Activated naive CD8-positive, alpha-beta T cell treated with anti-CD3 and anti-CD28 coated beads for 36 hours (primary cell): ENCODE measurements at regions not wholly inside any gene's neighbourhood (a gene's known extent, or its start where the extent isn't known, plus 50 kb on each side); places are given as distances from the start of the nearest gene placed in this dataset.
A peak's percentile ranks its signal among the peaks of the same experiment; 100 is the strongest.
"Not testable (repeated sequence)": the region's sequence is repeated elsewhere in the genome, so short reads cannot be mapped to it uniquely, and the experiment has no call there.

Source experiments
- DNase-seq: peaks from one replicate; pipeline ENCODE4 v3.0.0; 2021
- H3K27ac Mint-ChIP-seq: one replicate; pipeline ENCODE4 v1.8.0; 2022; ENCODE audit warnings: mild to moderate bottlenecking, moderate library complexity, mixed read lengths
- H3K27me3 Mint-ChIP-seq: one replicate; pipeline ENCODE4 v1.8.0; 2022; ENCODE audit warnings: mild to moderate bottlenecking, mixed read lengths
- H3K36me3 Mint-ChIP-seq: one replicate; pipeline ENCODE4 v1.8.0; 2021; ENCODE audit warnings: mild to moderate bottlenecking, mixed read lengths
- H3K4me1 Mint-ChIP-seq: one replicate; pipeline ENCODE4 v1.8.0; 2021; ENCODE audit warnings: mixed read lengths
- H3K4me3 Mint-ChIP-seq: one replicate; pipeline ENCODE4 v1.8.0; 2022; ENCODE audit warnings: mild to moderate bottlenecking, moderate library complexity, mixed read lengths
- H3K9me3 Mint-ChIP-seq: one replicate; pipeline ENCODE4 v1.8.0; 2022; ENCODE audit warnings: mixed read lengths

DNA sequence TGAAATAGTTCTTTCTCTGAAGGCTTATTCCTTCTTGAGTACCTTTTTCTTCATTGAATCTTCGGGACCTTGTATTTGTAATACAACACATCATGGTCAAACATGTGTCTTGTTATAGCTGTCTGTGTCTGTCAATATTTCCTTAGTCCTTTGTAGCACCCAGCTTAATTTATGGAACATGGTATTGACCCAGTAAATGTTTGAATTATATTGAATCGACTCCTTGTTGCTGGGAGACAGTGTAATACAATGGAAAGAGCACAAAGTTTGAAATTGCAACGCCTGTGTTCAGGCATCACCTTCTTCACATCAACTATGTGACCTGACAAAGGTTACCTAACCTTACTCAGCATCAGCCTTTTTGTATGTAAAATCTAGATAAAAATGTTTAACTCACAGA is 267.2 kb upstream of the CYRIA start:
- Mint-ChIP-seq H3K36me3 (no peaks in the 10 kb centered on the region), H3K27me3 (no peaks in the 10 kb centered on the region), H3K9me3 (no peaks in the 10 kb centered on the region), H3K27ac (no peak overlapping the region), H3K4me3 (no peak overlapping the region), H3K4me1 (no peaks in the 10 kb centered on the region)
- DNase-seq: no peak

DNA sequence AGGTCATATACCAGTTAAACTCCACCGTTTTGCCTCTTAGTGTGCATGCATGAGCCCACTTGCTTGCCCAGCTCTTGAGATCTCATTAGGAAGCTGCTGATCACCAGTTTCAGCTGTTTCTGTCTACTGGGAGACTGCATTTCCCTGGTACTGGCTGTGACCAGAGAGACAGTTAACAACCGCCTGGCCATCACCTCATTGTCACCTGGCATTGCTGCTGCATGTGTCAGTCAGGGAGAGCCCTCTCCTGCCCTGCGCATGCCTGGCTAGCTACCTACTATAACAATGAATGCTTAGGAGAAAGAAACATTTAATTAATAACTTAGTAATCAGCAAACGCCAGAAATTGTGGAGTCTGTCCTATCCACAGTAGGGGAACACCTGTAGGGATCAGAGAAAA is 265.8 kb upstream of the CYRIA start:
- Mint-ChIP-seq H3K27ac (no peak overlapping the region), H3K36me3 (no peaks in the 10 kb centered on the region), H3K9me3 (no peaks in the 10 kb centered on the region), H3K4me3 (no peak overlapping the region), H3K4me1 (no peaks in the 10 kb centered on the region), H3K27me3 (no peaks in the 10 kb centered on the region)
- DNase-seq: no peak

DNA sequence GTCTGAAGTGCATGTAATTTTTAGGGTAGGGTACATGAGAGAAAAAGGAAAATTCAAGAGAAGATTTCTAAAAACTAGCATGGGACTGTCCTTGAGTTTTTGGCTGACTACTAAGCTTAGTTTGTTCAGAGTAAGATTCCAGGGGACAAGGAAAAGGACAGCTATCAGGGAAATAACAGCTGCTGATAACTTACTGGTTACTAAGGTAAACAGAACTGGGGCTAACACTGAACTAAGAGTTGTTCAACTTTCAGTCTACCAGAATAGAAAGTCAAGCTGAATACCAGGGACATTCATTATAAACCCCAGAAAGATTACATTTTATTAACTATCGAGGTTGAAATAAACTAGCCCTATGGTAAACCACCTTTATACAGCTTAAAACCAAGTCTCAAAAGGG is 261.8 kb upstream of the CYRIA start:
- Mint-ChIP-seq H3K9me3 (no peaks in the 10 kb centered on the region), H3K4me1 (no peaks in the 10 kb centered on the region), H3K36me3 (no peaks in the 10 kb centered on the region), H3K4me3 (no peak overlapping the region), H3K27me3 (no peaks in the 10 kb centered on the region), H3K27ac (no peak overlapping the region)
- DNase-seq: no peak

DNA sequence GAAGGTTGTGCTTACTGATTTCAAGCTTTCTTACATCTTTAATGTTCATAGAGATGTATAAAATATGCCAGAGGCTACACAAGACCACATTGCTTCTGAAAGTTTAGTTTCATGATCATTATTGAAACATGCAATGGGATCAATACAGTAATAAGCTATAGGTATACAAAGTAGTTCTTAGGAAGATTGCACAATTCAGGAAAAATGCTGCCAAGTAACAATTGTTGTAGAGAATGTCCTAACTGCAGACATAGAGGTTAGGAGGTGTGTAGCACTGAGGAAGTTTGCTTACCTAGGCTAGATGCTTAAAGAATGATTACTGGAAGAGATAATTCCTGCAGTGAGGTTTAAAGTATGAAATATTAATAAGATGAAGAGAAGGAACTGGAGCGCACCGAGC is 259.5 kb upstream of the CYRIA start:
- Mint-ChIP-seq H3K27me3 (no peaks in the 10 kb centered on the region), H3K27ac (no peak overlapping the region), H3K9me3 (no peaks in the 10 kb centered on the region), H3K4me3 (no peak overlapping the region), H3K4me1 (no peaks in the 10 kb centered on the region), H3K36me3 (no peaks in the 10 kb centered on the region)
- no peak for DNase-seq

DNA sequence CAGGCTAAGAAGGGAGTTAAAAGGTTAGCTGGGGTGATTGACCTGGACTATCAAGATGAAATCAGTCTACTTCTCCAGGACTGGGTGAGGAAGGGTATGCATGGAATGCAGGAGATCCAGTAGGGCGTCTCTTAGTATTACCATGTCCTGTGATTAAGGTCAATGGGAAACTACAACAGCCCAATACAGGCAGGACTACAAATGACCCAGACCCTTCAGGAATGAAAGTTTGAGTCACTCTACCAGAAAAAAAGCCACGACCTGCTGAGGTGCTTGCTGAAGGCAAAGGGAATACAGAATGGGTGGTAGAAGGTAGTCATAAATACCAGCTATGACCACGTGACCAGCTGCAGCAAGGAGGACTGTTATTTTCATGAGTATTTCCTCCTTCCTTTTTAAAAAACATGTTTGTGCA is 249.7 kb upstream of the CYRIA start:
- DNase-seq, H3K27ac Mint-ChIP-seq, H3K36me3 Mint-ChIP-seq, H3K9me3 Mint-ChIP-seq, H3K4me1 Mint-ChIP-seq, H3K27me3 Mint-ChIP-seq, H3K4me3 Mint-ChIP-seq: not testable (repeated sequence)

DNA sequence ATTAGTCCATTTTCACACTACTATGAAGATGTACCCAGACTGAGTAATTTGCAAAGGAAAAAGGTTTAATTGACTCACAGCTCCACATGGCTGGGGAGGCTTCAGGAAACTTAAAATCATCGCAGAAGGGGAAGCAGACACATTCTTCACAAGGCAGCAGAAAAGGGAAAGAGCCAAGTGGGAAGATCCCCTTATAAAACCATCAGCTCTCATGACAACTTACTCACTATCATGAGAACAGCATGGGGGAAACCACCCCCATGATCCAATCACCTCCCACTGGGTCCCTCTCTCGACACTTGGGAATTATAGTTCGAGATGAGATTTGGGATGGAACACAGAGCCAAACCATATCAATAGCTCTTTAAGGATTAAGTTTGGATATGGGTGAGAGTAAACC is 246.1 kb upstream of the CYRIA start:
- H3K9me3 Mint-ChIP-seq: no peaks in the 10 kb centered on the region
- no peak for DNase-seq
- H3K4me3 Mint-ChIP-seq: no peak overlapping the region
- H3K27ac Mint-ChIP-seq: no peak overlapping the region
- H3K36me3 Mint-ChIP-seq: no peaks in the 10 kb centered on the region
- no peaks in the 10 kb centered on the region for H3K4me1 Mint-ChIP-seq
- no peaks in the 10 kb centered on the region for H3K27me3 Mint-ChIP-seq

DNA sequence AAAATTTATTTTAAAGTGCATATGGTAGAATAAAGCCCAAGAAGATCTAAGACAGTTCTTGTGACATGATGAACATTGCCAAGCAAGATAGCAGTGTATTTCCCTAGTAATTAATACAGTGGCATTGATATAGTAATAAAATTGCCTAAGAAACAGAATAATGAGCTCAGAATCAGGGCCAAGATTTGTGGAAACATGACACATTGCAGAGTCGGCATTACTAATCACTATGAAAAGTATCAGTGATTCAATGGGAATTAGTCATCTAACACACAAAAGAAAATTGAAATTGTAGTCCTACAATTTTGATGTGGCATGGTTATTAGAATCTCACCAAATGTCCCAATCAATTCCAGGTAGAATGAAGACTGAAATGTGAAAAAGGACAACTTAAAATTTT is 243.0 kb upstream of the CYRIA start:
- H3K36me3 Mint-ChIP-seq: no peaks in the 10 kb centered on the region
- H3K27me3 Mint-ChIP-seq: no peaks in the 10 kb centered on the region
- H3K4me3 Mint-ChIP-seq: no peak overlapping the region
- no peaks in the 10 kb centered on the region for H3K4me1 Mint-ChIP-seq
- H3K9me3 Mint-ChIP-seq: peaks cover 2% of the 10 kb centered on the region
- no peak overlapping the region for H3K27ac Mint-ChIP-seq
- no peak for DNase-seq

DNA sequence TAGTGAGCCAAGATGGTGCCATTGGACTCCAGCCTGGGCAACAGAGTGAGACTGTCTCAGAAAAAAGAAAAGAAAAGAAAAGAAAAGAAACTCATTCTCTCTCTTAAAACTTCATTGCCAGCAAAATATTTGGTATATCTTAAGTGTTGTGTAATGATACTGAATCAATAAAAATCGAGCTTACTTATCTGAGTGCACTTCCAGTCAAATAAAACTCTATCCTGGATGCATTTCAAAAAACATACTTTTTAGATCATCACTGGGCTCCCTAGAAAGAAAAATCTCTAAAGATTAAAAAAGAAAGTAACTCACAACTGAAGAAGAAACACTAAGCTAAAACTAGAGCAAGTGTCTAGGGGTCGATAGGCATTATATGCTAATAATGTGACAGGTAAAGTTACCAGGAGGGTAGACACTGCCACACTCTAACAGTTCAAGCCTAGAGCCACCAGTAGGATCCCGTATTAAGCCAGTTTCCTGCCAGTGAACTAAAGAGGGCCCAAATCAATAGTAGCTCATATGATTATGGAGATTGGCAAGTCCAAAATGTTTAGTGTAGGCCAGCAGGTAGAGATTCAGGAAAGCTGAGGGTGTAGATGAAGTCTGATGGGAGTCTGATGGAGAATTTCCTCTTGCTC is 242.1 kb upstream of the CYRIA start:
- Mint-ChIP-seq H3K27me3 (no peaks in the 10 kb centered on the region), H3K27ac (no peak overlapping the region), H3K4me1 (no peaks in the 10 kb centered on the region), H3K36me3 (no peaks in the 10 kb centered on the region), H3K4me3 (no peak overlapping the region), H3K9me3 (peaks cover 2% of the 10 kb centered on the region)
- no peak for DNase-seq

DNA sequence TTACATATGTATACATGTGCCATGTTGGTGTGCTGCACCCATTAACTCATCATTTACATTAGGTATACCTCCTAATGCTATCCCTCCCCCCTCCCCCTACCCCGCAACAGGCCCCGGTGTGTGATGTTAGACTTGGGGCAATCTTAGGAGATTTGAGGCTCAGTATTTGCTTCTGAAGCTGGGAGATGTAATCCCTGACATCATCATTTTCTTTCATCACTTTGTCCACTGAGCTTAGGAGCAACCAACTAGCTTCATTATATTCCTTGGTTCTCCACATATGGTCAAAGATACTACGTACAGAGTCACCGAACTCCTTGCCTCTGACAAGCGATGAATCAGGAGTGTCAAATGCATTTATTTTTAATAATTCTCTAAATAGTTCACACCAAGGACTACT is 239.7 kb upstream of the CYRIA start:
- not testable (repeated sequence) for H3K27ac Mint-ChIP-seq, H3K36me3 Mint-ChIP-seq, H3K4me3 Mint-ChIP-seq, H3K9me3 Mint-ChIP-seq, H3K27me3 Mint-ChIP-seq, H3K4me1 Mint-ChIP-seq, DNase-seq

DNA sequence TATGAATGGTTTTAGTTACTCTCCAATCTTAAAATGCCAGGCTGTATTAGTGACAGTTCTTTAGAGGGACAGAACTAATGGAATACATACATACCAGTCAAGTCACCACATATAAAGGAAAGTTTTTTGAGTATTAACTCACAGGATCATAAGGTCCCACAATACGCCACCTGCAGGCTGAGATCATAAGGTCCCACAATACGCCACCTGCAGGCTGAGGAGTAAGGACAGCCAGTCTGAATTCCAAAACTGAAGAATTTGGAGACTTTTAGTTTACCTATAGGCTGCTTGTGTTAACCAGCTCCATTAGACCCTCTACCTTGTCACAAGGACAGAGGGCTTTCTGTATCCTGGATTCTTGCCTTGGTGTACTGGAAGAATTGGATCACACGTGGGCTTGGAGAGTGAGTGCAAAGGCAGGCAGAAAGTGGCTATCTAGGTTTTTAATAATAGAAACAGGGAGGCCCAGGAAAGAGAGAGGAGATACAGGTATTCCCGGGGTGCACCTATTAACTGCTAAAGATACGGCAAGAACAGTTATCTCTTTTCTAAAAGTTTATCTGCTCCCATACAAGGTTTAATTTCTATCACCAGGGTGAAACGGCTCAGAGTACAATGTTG is 234.9 kb upstream of the CYRIA start:
- no peak overlapping the region for H3K4me3 Mint-ChIP-seq
- peaks cover 5% of the 10 kb centered on the region for H3K27me3 Mint-ChIP-seq
- no peaks in the 10 kb centered on the region for H3K9me3 Mint-ChIP-seq
- no peaks in the 10 kb centered on the region for H3K4me1 Mint-ChIP-seq
- H3K36me3 Mint-ChIP-seq: no peaks in the 10 kb centered on the region
- peak; percentile 4 for DNase-seq
- no peak overlapping the region for H3K27ac Mint-ChIP-seq

DNA sequence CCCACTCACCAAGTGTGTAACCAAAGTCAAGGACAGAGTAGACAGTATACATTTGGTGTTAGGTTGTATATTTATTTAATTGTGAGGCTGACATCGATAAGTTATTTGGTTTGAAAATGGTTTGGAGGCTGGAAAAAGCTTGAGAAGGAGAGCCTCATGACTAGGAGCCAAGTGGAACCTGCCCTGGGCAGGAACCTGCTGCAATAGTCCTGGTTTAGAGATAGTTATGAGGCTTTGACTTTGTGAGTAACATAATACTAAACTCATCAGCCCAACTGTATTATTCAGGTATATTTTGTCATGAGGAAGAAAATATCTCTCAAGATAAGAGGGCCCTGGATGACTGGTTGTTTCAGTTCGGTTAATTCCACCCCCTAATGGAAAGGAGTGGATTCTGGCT is 234.3 kb upstream of the CYRIA start:
- H3K4me3 Mint-ChIP-seq: no peak overlapping the region
- H3K27ac Mint-ChIP-seq: no peak overlapping the region
- H3K4me1 Mint-ChIP-seq: no peaks in the 10 kb centered on the region
- H3K27me3 Mint-ChIP-seq: peaks cover 5% of the 10 kb centered on the region
- no peaks in the 10 kb centered on the region for H3K9me3 Mint-ChIP-seq
- DNase-seq: no peak
- no peaks in the 10 kb centered on the region for H3K36me3 Mint-ChIP-seq

DNA sequence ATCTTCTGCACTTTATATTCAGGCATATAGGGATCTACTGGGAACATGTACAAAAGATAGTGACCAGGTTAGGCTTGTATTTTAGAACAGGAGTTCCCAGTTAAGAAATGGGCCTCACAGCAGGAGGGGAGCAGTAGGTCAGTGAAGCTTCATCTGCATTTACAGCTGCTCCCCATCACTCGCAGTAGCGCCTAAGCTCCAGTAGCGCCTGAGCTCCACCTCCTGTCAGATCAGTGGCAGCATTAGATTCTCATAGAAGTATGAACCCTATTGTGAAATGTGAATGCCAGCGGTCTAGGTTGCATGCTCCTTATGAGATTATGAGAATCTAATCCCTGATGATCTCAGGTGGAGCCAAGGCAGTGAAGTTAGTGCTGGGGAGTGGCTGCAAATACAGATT is 224.4 kb upstream of the CYRIA start:
- DNase-seq: no peak
- Mint-ChIP-seq H3K36me3 (no peaks in the 10 kb centered on the region), H3K4me1 (no peaks in the 10 kb centered on the region), H3K4me3 (no peak overlapping the region), H3K9me3 (peaks cover 1% of the 10 kb centered on the region), H3K27ac (no peak overlapping the region), H3K27me3 (no peaks in the 10 kb centered on the region)

DNA sequence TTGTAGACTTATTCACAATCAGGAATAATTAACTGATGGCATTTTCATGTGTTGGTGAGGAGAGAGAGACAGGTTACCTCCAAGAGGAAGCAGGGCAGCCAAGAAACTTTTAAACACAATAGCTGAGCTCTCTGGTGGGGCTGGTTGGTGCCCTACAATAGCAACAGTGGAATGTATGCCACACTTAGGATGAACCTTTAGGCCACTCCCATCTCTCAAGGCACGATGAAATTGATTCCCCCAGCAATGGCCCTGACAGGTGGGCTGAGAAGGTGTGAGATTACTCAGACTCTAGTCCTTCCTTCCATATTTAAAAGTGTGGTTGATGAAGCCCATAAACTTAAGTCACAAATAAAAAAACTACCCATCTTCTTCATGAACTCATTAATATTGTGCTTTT is 219.4 kb upstream of the CYRIA start:
- Mint-ChIP-seq H3K4me1 (no peaks in the 10 kb centered on the region), H3K4me3 (no peak overlapping the region), H3K9me3 (no peaks in the 10 kb centered on the region), H3K27me3 (no peaks in the 10 kb centered on the region), H3K36me3 (no peaks in the 10 kb centered on the region), H3K27ac (no peak overlapping the region)
- DNase-seq: no peak

DNA sequence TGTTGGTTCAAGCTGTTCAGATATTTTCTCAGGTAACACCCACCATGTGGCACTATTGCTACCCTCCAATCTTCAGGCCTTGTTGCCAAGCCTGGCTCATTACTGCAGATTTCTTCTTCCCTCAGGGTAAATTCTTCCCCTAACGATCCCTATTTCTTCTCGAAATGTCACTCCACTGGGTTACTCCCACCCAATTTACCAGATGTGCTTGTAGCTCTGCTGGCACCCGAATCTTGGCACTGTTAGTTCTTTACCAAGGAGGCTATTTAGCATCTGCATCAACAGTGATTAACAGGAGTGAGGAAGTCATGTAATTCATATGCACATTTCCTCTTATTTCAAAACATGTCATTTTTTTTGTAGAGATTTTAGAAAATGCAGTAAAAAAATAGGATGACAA is 217.1 kb upstream of the CYRIA start:
- Mint-ChIP-seq H3K27ac (no peak overlapping the region), H3K4me3 (no peak overlapping the region), H3K4me1 (no peaks in the 10 kb centered on the region), H3K9me3 (no peaks in the 10 kb centered on the region), H3K36me3 (no peaks in the 10 kb centered on the region), H3K27me3 (no peaks in the 10 kb centered on the region)
- DNase-seq: no peak

DNA sequence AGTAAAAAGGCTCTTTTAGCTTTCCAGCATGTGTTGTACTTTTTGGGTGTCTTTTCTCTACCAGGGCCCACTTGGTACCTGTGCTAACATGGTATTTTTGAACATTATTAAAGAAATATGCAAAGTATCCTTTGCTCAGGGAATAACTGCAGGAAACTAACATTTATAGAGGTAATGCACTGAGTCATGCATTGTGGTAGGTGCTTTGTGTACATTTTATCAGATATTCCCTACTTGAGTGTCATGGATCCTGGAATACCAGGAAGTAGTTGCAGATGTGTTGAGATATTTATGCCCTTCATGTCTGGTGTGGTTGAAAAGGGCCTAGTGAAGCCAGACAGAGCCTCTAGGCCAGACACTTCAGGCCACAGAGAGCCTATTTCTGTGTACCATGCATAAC is 215.5 kb upstream of the CYRIA start:
- Mint-ChIP-seq H3K9me3 (no peaks in the 10 kb centered on the region), H3K36me3 (no peaks in the 10 kb centered on the region), H3K27ac (no peak overlapping the region), H3K27me3 (no peaks in the 10 kb centered on the region), H3K4me1 (no peaks in the 10 kb centered on the region), H3K4me3 (no peak overlapping the region)
- no peak for DNase-seq

DNA sequence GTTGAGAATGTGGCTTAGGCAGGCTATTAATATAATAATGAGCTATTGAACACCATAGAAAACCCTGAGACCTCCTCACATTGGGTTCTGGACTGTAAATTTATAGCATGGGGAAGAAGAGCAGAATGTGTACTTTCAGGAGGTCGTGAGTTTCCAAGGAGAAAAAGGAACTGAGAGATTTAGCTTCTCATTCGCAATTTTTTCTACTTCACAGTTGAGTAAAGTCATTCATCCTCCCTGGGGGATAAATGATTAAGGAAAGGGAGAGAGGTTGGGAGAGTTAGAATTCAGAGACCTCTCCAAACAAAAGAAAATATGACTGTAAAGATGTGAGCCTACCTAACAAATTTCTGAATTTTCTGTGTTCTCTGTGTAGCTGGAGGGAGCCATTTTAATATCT is 205.8 kb upstream of the CYRIA start:
- no peaks in the 10 kb centered on the region for H3K27me3 Mint-ChIP-seq
- no peaks in the 10 kb centered on the region for H3K9me3 Mint-ChIP-seq
- no peak overlapping the region for H3K27ac Mint-ChIP-seq
- H3K36me3 Mint-ChIP-seq: no peaks in the 10 kb centered on the region
- no peaks in the 10 kb centered on the region for H3K4me1 Mint-ChIP-seq
- no peak overlapping the region for H3K4me3 Mint-ChIP-seq
- DNase-seq: no peak
